Ovary (tissue), 7 donors: ENCODE measurements at regions not wholly inside any gene's neighbourhood (a gene's known extent, or its start where the extent isn't known, plus 50 kb on each side); places are given as distances from the start of the nearest gene placed in this dataset.

Source experiments
- DNase-seq, 5 donors: peaks; one replicate each; pipeline ENCODE4 v3.0.0-alpha.2; 2019 to 2020
- H3K27ac ChIP-seq, 2 donors: fragments of 200-600 bp; one replicate each; pipeline versions ENCODE4 v1.5.1 to v1.8.0; 2019 to 2022
- H3K27me3 ChIP-seq: fragments of 200-600 bp; one replicate; pipeline ENCODE4 v1.8.0; 2022
- H3K36me3 ChIP-seq: fragments of 200-600 bp; sonication (generic); one replicate; pipeline ENCODE4 v1.5.1; 2019
- H3K4me1 ChIP-seq: one replicate; pipeline ENCODE4 v1.8.1; 2013; ENCODE audit warnings: mild to moderate bottlenecking, moderate library complexity; ENCODE audit not compliant: insufficient read depth
- H3K4me3 ChIP-seq: fragments of 200-600 bp; sonication (generic); one replicate; pipeline ENCODE4 v1.5.1; 2017
- H3K9me3 ChIP-seq, 2 donors: fragments of 200-600 bp in 1 of 2; sonication (generic) in 1 of 2; one replicate each; pipeline versions ENCODE4 v1.5.1 to v1.8.1; 2013 to 2019; ENCODE audit warnings: mild to moderate bottlenecking in 1 of 2, moderate library complexity in 1 of 2
- EP300 ChIP-seq: sonication (generic); formaldehyde crosslinking; IDR thresholded peaks from one replicate; pipeline ENCODE4 v1.6.1; 2017; ENCODE audit warnings: antibody characterized with exemption
- POLR2A ChIP-seq: fragments of 450-650 bp; IDR thresholded peaks from one replicate; pipeline ENCODE4 v1.6.1; 2017; ENCODE audit warnings: antibody characterized with exemption, mild to moderate bottlenecking, moderate library complexity
- WGBS, 3 donors: extraction: QIAGEN DNeasy Blood & Tissue Kit in 1 of 3; methylation state at CpG; one replicate each; pipeline versions ENCODE4 v1.1.5 to v1.1.7; 2013 to 2017; 5-methylcytosine and 5-hydroxymethylcytosine counted together
- intact Hi-C, 4 donors: fragments of 100-400 bp; cut with DNase I; formaldehyde crosslinking; loops; one replicate each; pipeline versions ENCODE4 v1.11.0 to v1.15.1; 2022 to 2023
- TF ChIP-seq, protein P1 (sequence below), 3 donors: fragments of 450-650 bp in 2 of 3; fragments of 200-600 bp in 1 of 3; IDR thresholded peaks; one replicate each; pipeline versions ENCODE4 v1.5.1 to v1.8.0; 2016 to 2022; ENCODE audit warnings: antibody characterized with exemption in 3 of 3, mild to moderate bottlenecking in 1 of 3
- donor health status: DM: no; HTN: no; CAD: no; lungs with moderate emphysema.
- donor health status: DM: no; HTN: no; CAD: no.
- donor health status: Bipolar disorder and iron deficiency.
- donor health status: DM: no; HTN: no; CAD: no.
- donor health status: DM: yes; HTN: yes; CAD: no.

DNA sequence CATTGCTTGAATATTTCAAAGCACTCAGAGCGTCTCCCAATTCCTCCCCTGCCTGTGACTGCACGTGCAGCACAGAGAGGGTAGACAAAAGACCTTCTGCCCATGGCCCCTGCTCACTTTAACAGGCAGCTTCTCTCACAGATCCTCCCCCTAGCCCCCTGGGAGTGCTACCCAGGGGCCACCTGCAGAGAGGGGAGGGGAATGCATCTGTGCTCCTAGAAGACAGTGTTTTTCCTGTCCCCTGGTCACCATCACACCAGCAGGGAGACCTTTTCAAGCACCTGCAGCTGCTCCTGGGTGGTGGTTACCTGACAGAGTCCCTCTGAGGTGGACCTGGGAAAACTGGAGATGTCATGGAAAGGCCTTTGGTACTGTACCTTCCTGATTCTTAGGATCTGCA lies 56.7 kb upstream of the PRR23C start:
- no peaks in the 10 kb centered on the region for H3K9me3 ChIP-seq
- no peak overlapping the region for H3K27ac ChIP-seq
- TF ChIP-seq, protein P1, sequence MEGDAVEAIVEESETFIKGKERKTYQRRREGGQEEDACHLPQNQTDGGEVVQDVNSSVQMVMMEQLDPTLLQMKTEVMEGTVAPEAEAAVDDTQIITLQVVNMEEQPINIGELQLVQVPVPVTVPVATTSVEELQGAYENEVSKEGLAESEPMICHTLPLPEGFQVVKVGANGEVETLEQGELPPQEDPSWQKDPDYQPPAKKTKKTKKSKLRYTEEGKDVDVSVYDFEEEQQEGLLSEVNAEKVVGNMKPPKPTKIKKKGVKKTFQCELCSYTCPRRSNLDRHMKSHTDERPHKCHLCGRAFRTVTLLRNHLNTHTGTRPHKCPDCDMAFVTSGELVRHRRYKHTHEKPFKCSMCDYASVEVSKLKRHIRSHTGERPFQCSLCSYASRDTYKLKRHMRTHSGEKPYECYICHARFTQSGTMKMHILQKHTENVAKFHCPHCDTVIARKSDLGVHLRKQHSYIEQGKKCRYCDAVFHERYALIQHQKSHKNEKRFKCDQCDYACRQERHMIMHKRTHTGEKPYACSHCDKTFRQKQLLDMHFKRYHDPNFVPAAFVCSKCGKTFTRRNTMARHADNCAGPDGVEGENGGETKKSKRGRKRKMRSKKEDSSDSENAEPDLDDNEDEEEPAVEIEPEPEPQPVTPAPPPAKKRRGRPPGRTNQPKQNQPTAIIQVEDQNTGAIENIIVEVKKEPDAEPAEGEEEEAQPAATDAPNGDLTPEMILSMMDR (IDR thresholded peaks at IDR 0.05), result no peak
- intact Hi-C loops, result loop anchor here in 1 of 4 donors (10.0 kb wide), 1 partner anchor 97 kb away; the partner anchor contains the start of gene PRR23A
- H3K4me1 ChIP-seq, result peaks cover 2% of the 10 kb centered on the region
- no peak for DNase-seq
- WGBS, 3 donors, result 74 to 96% (median 78%) methylated on average over 2 of the region's 2 CpGs
- no peak overlapping the region for H3K4me3 ChIP-seq
- no peaks in the 10 kb centered on the region for H3K36me3 ChIP-seq
- no peaks in the 10 kb centered on the region for H3K27me3 ChIP-seq

DNA sequence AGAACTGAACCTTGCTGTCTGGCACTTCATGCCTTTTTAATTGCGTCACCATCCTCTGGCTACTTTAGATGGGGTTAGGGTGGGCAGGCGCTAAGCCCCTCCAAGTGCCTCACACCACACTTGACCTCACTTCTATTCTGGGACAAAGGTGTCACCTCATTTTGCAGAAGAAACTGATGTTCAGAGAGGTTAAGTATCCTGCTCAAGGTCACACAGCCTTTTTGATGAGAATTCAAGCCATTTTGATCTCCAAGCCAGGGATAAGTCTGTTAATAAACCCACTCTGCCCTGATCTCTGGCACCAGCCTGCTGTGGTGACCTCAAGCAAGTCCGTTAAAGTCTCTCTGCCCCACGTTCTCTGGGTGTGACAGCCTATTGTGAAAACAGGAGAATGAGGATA lies 58.8 kb upstream of the PRR23C start:
- Histone ChIP-seq H3K4me3 (no peak overlapping the region), H3K9me3 (no peaks in the 10 kb centered on the region), H3K4me1 (peaks cover 2% of the 10 kb centered on the region), H3K27me3 (no peaks in the 10 kb centered on the region), H3K36me3 (no peaks in the 10 kb centered on the region), H3K27ac (no peak overlapping the region)
- no peak for TF ChIP-seq POLR2A
- TF ChIP-seq, protein P1 (IDR thresholded peaks at IDR 0.05), result no peak
- TF ChIP-seq EP300, result no peak
- intact Hi-C loops, result loop anchor here in 1 of 4 donors (10.0 kb wide), 1 partner anchor 99 kb away; the partner anchor contains the start of gene PRR23A
- no peak for DNase-seq
- 42 to 63% (median 53%) methylated on average over 4 of the region's 4 CpGs for WGBS, 3 donors

DNA sequence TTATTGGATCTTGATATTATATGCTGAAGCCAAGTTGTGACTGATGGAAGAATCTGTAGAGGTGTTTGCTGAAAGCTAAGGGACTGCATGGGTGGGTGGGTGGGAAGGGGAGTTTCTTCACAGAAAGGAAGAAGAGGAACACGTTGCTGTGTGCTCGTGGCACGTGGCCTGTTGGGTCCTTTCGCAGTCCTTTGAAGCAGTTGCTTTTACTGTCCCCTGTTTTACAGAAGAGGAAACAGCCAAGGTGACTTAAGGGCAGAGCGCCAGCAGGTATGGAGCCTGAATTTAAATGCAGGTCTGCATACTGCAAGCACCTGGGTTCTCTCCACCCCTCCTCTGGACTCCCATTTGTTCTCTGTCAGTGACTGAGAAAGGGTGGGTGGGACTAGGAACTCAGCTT lies 59.4 kb upstream of the PRR23C start:
- H3K4me3 ChIP-seq, result no peak overlapping the region
- no peaks in the 10 kb centered on the region for H3K36me3 ChIP-seq
- intact Hi-C loops, result loop anchor here in 1 of 4 donors (10.0 kb wide), 1 partner anchor 99 kb away; the partner anchor contains the start of gene PRR23A
- H3K4me1 ChIP-seq, result peaks cover 2% of the 10 kb centered on the region
- no peaks in the 10 kb centered on the region for H3K9me3 ChIP-seq
- no peaks in the 10 kb centered on the region for H3K27me3 ChIP-seq
- no peak for DNase-seq
- H3K27ac ChIP-seq, result no peak overlapping the region
- 82 to 89% (median 89%) methylated on average over 5 of the region's 5 CpGs for WGBS, 3 donors
- TF ChIP-seq, protein P1 (IDR thresholded peaks at IDR 0.05), result no peak
- TF ChIP-seq EP300 (no peak), POLR2A (no peak)

DNA sequence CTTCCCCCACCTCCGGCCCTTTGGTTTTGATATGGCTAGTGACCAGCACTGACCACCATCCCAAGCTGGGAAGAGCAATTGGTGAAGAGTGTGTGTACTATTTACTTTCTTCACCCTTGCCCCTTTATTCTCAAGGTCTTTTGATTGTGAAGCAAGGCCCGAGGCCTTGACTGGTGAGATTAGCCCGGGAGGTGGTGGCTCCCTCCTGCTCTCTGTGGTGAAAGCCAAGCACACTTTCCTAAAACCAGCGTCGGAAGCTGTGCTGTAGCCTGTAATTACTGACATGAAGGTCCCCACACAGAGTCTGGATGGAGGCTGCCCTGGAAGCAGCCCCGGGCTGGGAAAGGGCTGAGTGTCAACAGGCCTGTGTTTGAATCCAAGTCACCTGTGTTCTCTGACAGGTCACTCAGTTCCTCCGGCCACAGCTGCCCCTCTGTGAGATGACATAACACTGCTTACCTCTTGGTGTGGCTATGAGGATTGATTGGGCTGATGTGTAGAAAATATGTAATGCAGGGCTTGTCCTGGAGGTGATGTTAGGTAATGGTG lies 60.5 kb upstream of the PRR23C start:
- Histone ChIP-seq H3K27me3 (no peaks in the 10 kb centered on the region), H3K4me1 (peaks cover 2% of the 10 kb centered on the region), H3K9me3 (no peaks in the 10 kb centered on the region), H3K4me3 (no peak overlapping the region), H3K36me3 (no peaks in the 10 kb centered on the region), H3K27ac (no peak overlapping the region)
- intact Hi-C loops, result loop anchor here in 2 of 4 donors (5.0 to 10.0 kb wide), 2 partner anchors 100 to 222 kb away; partner anchors contain the start of gene PRR23A (in 1 of the 2)
- 42 to 62% (median 53%) methylated on average over 7 of the region's 7 CpGs for WGBS, 3 donors
- no peak for DNase-seq
- TF ChIP-seq, protein P1 (IDR thresholded peaks at IDR 0.05), result no peak
- TF ChIP-seq EP300 (no peak), POLR2A (no peak)
